ENCODE measurements at regions not wholly inside any gene's neighbourhood (a gene's known extent, or its start where the extent isn't known, plus 50 kb on each side); places are given as distances from the start of the nearest gene placed in this dataset.

DNA sequence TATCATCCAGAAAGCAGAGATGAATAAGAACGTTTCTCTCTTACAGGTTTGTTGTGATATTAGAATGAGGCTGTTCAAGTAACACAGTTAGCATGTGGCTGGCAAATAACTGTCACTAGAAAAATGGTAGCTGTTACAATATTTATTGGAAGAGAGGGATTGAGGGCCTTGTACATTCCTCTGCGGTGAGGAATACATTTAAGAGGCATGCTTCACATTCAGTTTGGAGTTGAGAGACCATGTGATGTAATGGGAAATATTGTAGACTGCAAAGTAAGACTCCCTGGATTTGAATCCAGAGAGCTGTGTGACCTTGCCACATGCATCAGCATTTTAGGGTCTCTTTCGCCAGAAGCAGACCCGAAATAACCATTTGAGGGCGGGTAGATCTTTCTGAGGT lies 104.8 kb upstream of the KIT start:
- H4K20me1 ChIP-seq (replicated peaks; ENCODE audit: control insufficient read depth, extremely low read depth, insufficient read depth, low read length) = no peaks in the 10 kb centered on the region
- DNase-seq (ENCODE audit: low read depth, low spot score) = no peak
- H3K4me3 ChIP-seq (replicated peaks in 1 of 3; ENCODE audit: insufficient read depth in 1 of 3, low read depth in 1 of 3, low read length in 3 of 3) = no peak overlapping the region
- H3K9me1 ChIP-seq (replicated peaks; ENCODE audit: control insufficient read depth, extremely low read depth, insufficient read depth, low read length) = no peaks in the 10 kb centered on the region
- no peak overlapping the region for H2AFZ ChIP-seq (ENCODE audit: low read depth, low read length)
- TF ChIP-seq POLR2AphosphoS5 (IDR thresholded peaks at IDR 0.05; ENCODE audit: insufficient read depth, low read depth, low read length) = no peak
- TF ChIP-seq, protein P1, sequence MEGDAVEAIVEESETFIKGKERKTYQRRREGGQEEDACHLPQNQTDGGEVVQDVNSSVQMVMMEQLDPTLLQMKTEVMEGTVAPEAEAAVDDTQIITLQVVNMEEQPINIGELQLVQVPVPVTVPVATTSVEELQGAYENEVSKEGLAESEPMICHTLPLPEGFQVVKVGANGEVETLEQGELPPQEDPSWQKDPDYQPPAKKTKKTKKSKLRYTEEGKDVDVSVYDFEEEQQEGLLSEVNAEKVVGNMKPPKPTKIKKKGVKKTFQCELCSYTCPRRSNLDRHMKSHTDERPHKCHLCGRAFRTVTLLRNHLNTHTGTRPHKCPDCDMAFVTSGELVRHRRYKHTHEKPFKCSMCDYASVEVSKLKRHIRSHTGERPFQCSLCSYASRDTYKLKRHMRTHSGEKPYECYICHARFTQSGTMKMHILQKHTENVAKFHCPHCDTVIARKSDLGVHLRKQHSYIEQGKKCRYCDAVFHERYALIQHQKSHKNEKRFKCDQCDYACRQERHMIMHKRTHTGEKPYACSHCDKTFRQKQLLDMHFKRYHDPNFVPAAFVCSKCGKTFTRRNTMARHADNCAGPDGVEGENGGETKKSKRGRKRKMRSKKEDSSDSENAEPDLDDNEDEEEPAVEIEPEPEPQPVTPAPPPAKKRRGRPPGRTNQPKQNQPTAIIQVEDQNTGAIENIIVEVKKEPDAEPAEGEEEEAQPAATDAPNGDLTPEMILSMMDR (IDR thresholded peaks at IDR 0.05; ENCODE audit: extremely low read depth in 1 of 2, insufficient read depth in 1 of 2, low read depth in 1 of 2, low read length in 2 of 2) = no peak
- TF ChIP-seq, protein P2, sequence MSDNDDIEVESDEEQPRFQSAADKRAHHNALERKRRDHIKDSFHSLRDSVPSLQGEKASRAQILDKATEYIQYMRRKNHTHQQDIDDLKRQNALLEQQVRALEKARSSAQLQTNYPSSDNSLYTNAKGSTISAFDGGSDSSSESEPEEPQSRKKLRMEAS (IDR thresholded peaks at IDR 0.05; ENCODE audit: insufficient read depth, insufficient read length) = no peak
- TF ChIP-seq GATA2 (IDR thresholded peaks at IDR 0.05; ENCODE audit: insufficient read depth, insufficient read length, low read depth, low read length) = no peak
- no peak for TF ChIP-seq EZH2 (IDR thresholded peaks at IDR 0.05; ENCODE audit: borderline replicate concordance, low read depth, low read length, severe bottlenecking)
- TF ChIP-seq POLR2A (IDR thresholded peaks at IDR 0.05; ENCODE audit: low read depth, low read length) = no peak
- BruUV-seq (replicated peaks) = no TSS peak
- H3K4me1 ChIP-seq (ENCODE audit: control insufficient read depth, extremely low read depth, insufficient read depth, low read length) = no peaks in the 10 kb centered on the region
- H3K27ac ChIP-seq (ENCODE audit: insufficient read depth, low read depth, low read length) = no peak overlapping the region
- intact Hi-C loops (cut with micrococcal nuclease) (no loop called here), dilution Hi-C loops (cut with MboI; ENCODE audit: extremely low pct_ligation_motif_present, low sequenced_read_pairs) (no loop called here)
- no peaks in the 10 kb centered on the region for H3K36me3 ChIP-seq (ENCODE audit: control insufficient read depth in 2 of 2, extremely low read depth in 1 of 2, insufficient read depth in 2 of 2, low read length in 2 of 2)
- H3K9me3 ChIP-seq (replicated peaks; ENCODE audit: control insufficient read depth, insufficient read depth, low read length) = no peaks in the 10 kb centered on the region
- POLR2A ChIA-PET = no interaction called here
- H3K27me3 ChIP-seq (ENCODE audit: control insufficient read depth in 2 of 2, insufficient read depth in 2 of 2, low read length in 2 of 2) = no peaks in the 10 kb centered on the region
- FAIRE-seq = no peak
- no peaks in the 10 kb centered on the region for H3K79me2 ChIP-seq (ENCODE audit: control insufficient read depth, insufficient read depth, low read length)
- no peak overlapping the region for H3K9ac ChIP-seq (replicated peaks; ENCODE audit: extremely low read depth, insufficient read depth, low read length)
- H3K4me2 ChIP-seq (ENCODE audit: insufficient read depth, low read length) = no peak overlapping the region
- CTCF ChIA-PET = no interaction called here
